ENCODE measurements at regions not wholly inside any gene's neighbourhood (a gene's known extent, or its start where the extent isn't known, plus 50 kb on each side); places are given as distances from the start of the nearest gene placed in this dataset.
"Not testable (repeated sequence)": the region's sequence is repeated elsewhere in the genome, so short reads cannot be mapped to it uniquely, and the experiment has no call there.

GRCh38 chr4:31687717-31688342, 967.7 kb downstream of the PCDH7 start:
- CTCF ChIA-PET = no interaction called here
- Mint-ChIP-seq H3K27ac (no peak overlapping the region), H3K9me3 (no peaks in the 10 kb centered on the region), H3K36me3 (ENCODE audit: low read depth) (no peaks in the 10 kb centered on the region), H3K4me3 (no peak overlapping the region), H3K27me3 (ENCODE audit: low read depth) (no peaks in the 10 kb centered on the region), H3K4me1 (ENCODE audit: low read depth) (no peaks in the 10 kb centered on the region)
- intact Hi-C loops (cut with micrococcal nuclease) = no loop called here
- no peak for DNase-seq

GRCh38 chr4:31692399-31692940, 972.3 kb downstream of the PCDH7 start:
- no peak overlapping the region for H3K4me3 Mint-ChIP-seq
- H3K4me1 Mint-ChIP-seq (ENCODE audit: low read depth) = no peaks in the 10 kb centered on the region
- no peaks in the 10 kb centered on the region for H3K27me3 Mint-ChIP-seq (ENCODE audit: low read depth)
- H3K27ac Mint-ChIP-seq = no peak overlapping the region
- H3K9me3 Mint-ChIP-seq = peaks cover 6% of the 10 kb centered on the region
- CTCF ChIA-PET = no interaction called here
- DNase-seq = no peak
- no peaks in the 10 kb centered on the region for H3K36me3 Mint-ChIP-seq (ENCODE audit: low read depth)
- intact Hi-C loops (cut with micrococcal nuclease) = no loop called here

- no peak for DNase-seq
- peaks cover 11% of the 10 kb centered on the region for H3K9me3 Mint-ChIP-seq
- CTCF ChIA-PET = no interaction called here
- intact Hi-C loops (cut with micrococcal nuclease) = no loop called here
- no peaks in the 10 kb centered on the region for H3K27me3 Mint-ChIP-seq (ENCODE audit: low read depth)
- no peak overlapping the region for H3K4me3 Mint-ChIP-seq
- H3K27ac Mint-ChIP-seq = no peak overlapping the region
- no peaks in the 10 kb centered on the region for H3K36me3 Mint-ChIP-seq (ENCODE audit: low read depth)
- no peaks in the 10 kb centered on the region for H3K4me1 Mint-ChIP-seq (ENCODE audit: low read depth)
Measured at GRCh38 chr4:31701256-31701655, 981.1 kb downstream of the PCDH7 start.

GRCh38 chr4:31702326-31702725, 982.2 kb downstream of the PCDH7 start:
- DNase-seq = no peak
- Mint-ChIP-seq H3K4me3 (no peak overlapping the region), H3K9me3 (peaks cover 12% of the 10 kb centered on the region), H3K27ac (no peak overlapping the region), H3K27me3 (ENCODE audit: low read depth) (no peaks in the 10 kb centered on the region), H3K36me3 (ENCODE audit: low read depth) (no peaks in the 10 kb centered on the region), H3K4me1 (ENCODE audit: low read depth) (no peaks in the 10 kb centered on the region)
- CTCF ChIA-PET = interaction anchor here (0.6 kb wide), 1 partner anchor 56 kb away, joined by 3 read pairs; no protein-coding TSS in a partner anchor
- intact Hi-C loops (cut with micrococcal nuclease) = no loop called here

- H3K27me3 Mint-ChIP-seq (ENCODE audit: low read depth) = no peaks in the 10 kb centered on the region
- CTCF ChIA-PET = interaction anchor here (0.6 kb wide), 1 partner anchor 42 kb away, joined by 4 read pairs; no protein-coding TSS in a partner anchor
- H3K27ac Mint-ChIP-seq = no peak overlapping the region
- no peaks in the 10 kb centered on the region for H3K36me3 Mint-ChIP-seq (ENCODE audit: low read depth)
- intact Hi-C loops (cut with micrococcal nuclease) = no loop called here
- peaks cover 6% of the 10 kb centered on the region for H3K9me3 Mint-ChIP-seq
- H3K4me3 Mint-ChIP-seq = no peak overlapping the region
- DNase-seq = no peak
- H3K4me1 Mint-ChIP-seq (ENCODE audit: low read depth) = no peaks in the 10 kb centered on the region
Measured at GRCh38 chr4:31714238-31714637, 994.1 kb downstream of the PCDH7 start.

- H3K9me3 Mint-ChIP-seq = peaks cover 8% of the 10 kb centered on the region
- no peaks in the 10 kb centered on the region for H3K36me3 Mint-ChIP-seq (ENCODE audit: low read depth)
- CTCF ChIA-PET = no interaction called here
- no peak for DNase-seq
- intact Hi-C loops (cut with micrococcal nuclease) = no loop called here
- H3K27me3 Mint-ChIP-seq (ENCODE audit: low read depth) = no peaks in the 10 kb centered on the region
- H3K4me1 Mint-ChIP-seq (ENCODE audit: low read depth) = no peaks in the 10 kb centered on the region
- no peak overlapping the region for H3K4me3 Mint-ChIP-seq
- no peak overlapping the region for H3K27ac Mint-ChIP-seq
Measured at GRCh38 chr4:31715302-31715701, 995.1 kb downstream of the PCDH7 start.

- no peaks in the 10 kb centered on the region for H3K36me3 Mint-ChIP-seq (ENCODE audit: low read depth)
- H3K4me3 Mint-ChIP-seq = no peak overlapping the region
- H3K9me3 Mint-ChIP-seq = peaks cover 1% of the 10 kb centered on the region
- intact Hi-C loops (cut with micrococcal nuclease) = no loop called here
- H3K27ac Mint-ChIP-seq = no peak overlapping the region
- DNase-seq = no peak
- H3K27me3 Mint-ChIP-seq (ENCODE audit: low read depth) = no peaks in the 10 kb centered on the region
- CTCF ChIA-PET = no interaction called here
- H3K4me1 Mint-ChIP-seq (ENCODE audit: low read depth) = no peaks in the 10 kb centered on the region
Measured at GRCh38 chr4:31727030-31727429, 1006.9 kb downstream of the PCDH7 start.

- peaks cover 2% of the 10 kb centered on the region for H3K9me3 Mint-ChIP-seq
- H3K27me3 Mint-ChIP-seq (ENCODE audit: low read depth) = no peaks in the 10 kb centered on the region
- intact Hi-C loops (cut with micrococcal nuclease) = no loop called here
- H3K4me3 Mint-ChIP-seq = no peak overlapping the region
- H3K27ac Mint-ChIP-seq = no peak overlapping the region
- DNase-seq = no peak
- CTCF ChIA-PET = no interaction called here
- no peaks in the 10 kb centered on the region for H3K36me3 Mint-ChIP-seq (ENCODE audit: low read depth)
- H3K4me1 Mint-ChIP-seq (ENCODE audit: low read depth) = no peaks in the 10 kb centered on the region
Measured at GRCh38 chr4:31735004-31735403, 1014.8 kb downstream of the PCDH7 start.

- Mint-ChIP-seq H3K27ac (no peak overlapping the region), H3K36me3 (ENCODE audit: low read depth) (no peaks in the 10 kb centered on the region), H3K4me3 (no peak overlapping the region), H3K27me3 (ENCODE audit: low read depth) (no peaks in the 10 kb centered on the region), H3K4me1 (ENCODE audit: low read depth) (no peaks in the 10 kb centered on the region), H3K9me3 (peaks cover 3% of the 10 kb centered on the region)
- intact Hi-C loops (cut with micrococcal nuclease) = no loop called here
- CTCF ChIA-PET = no interaction called here
- no peak for DNase-seq
Measured at GRCh38 chr4:31737419-31737818, 1017.2 kb downstream of the PCDH7 start.

- H3K27ac Mint-ChIP-seq = no peak overlapping the region
- H3K27me3 Mint-ChIP-seq (ENCODE audit: low read depth) = no peaks in the 10 kb centered on the region
- no peaks in the 10 kb centered on the region for H3K4me1 Mint-ChIP-seq (ENCODE audit: low read depth)
- intact Hi-C loops (cut with micrococcal nuclease) = no loop called here
- CTCF ChIA-PET = no interaction called here
- DNase-seq = no peak
- H3K9me3 Mint-ChIP-seq = peaks cover 1% of the 10 kb centered on the region
- no peak overlapping the region for H3K4me3 Mint-ChIP-seq
- H3K36me3 Mint-ChIP-seq (ENCODE audit: low read depth) = no peaks in the 10 kb centered on the region
Measured at GRCh38 chr4:31741326-31741725, 1021.2 kb downstream of the PCDH7 start.

- no peaks in the 10 kb centered on the region for H3K4me1 Mint-ChIP-seq (ENCODE audit: low read depth)
- H3K27me3 Mint-ChIP-seq (ENCODE audit: low read depth) = no peaks in the 10 kb centered on the region
- CTCF ChIA-PET = no interaction called here
- no peaks in the 10 kb centered on the region for H3K36me3 Mint-ChIP-seq (ENCODE audit: low read depth)
- no peak overlapping the region for H3K4me3 Mint-ChIP-seq
- intact Hi-C loops (cut with micrococcal nuclease) = no loop called here
- H3K27ac Mint-ChIP-seq = no peak overlapping the region
- no peak for DNase-seq
- H3K9me3 Mint-ChIP-seq = peaks cover 10% of the 10 kb centered on the region
Measured at GRCh38 chr4:31748382-31748781, 1028.2 kb downstream of the PCDH7 start.

GRCh38 chr4:31750581-31750980, 1030.4 kb downstream of the PCDH7 start:
- H3K27me3 Mint-ChIP-seq (ENCODE audit: low read depth); H3K36me3 Mint-ChIP-seq (ENCODE audit: low read depth); H3K27ac Mint-ChIP-seq; H3K4me1 Mint-ChIP-seq (ENCODE audit: low read depth); DNase-seq; H3K4me3 Mint-ChIP-seq; intact Hi-C loops (cut with micrococcal nuclease); CTCF ChIA-PET: not testable (repeated sequence)
- H3K9me3 Mint-ChIP-seq = peaks cover 12% of the 10 kb centered on the region

- Mint-ChIP-seq H3K36me3 (ENCODE audit: low read depth) (no peaks in the 10 kb centered on the region), H3K4me3 (no peak overlapping the region), H3K27me3 (ENCODE audit: low read depth) (no peaks in the 10 kb centered on the region), H3K9me3 (peaks cover 14% of the 10 kb centered on the region), H3K27ac (no peak overlapping the region), H3K4me1 (ENCODE audit: low read depth) (no peaks in the 10 kb centered on the region)
- intact Hi-C loops (cut with micrococcal nuclease) = no loop called here
- CTCF ChIA-PET = no interaction called here
- DNase-seq = no peak
Measured at GRCh38 chr4:31755751-31756150, 1035.6 kb downstream of the PCDH7 start.
